Transverse colon (tissue), 4 donors: ENCODE measurements at regions not wholly inside any gene's neighbourhood (a gene's known extent, or its start where the extent isn't known, plus 50 kb on each side); places are given as distances from the start of the nearest gene placed in this dataset.

Experiments used
- DNase-seq: peaks from one replicate; pipeline ENCODE4 v3.0.0-alpha.2; 2019
- H3K27ac ChIP-seq, 4 donors: fragments of 200-600 bp; sonication (generic); 2 replicates each; pipeline ENCODE4 v1.5.1; 2016 to 2018; ENCODE audit warnings: inconsistent platforms in 4 of 4
- H3K27me3 ChIP-seq: fragments of 200-600 bp; sonication (generic); 2 replicates; pipeline ENCODE4 v1.5.1; 2017; ENCODE audit warnings: inconsistent platforms
- H3K36me3 ChIP-seq, 4 donors: fragments of 200-600 bp; sonication (generic); 2 replicates each; pipeline ENCODE4 v1.5.1; 2017 to 2019; ENCODE audit warnings: inconsistent platforms in 4 of 4
- H3K4me1 ChIP-seq, 4 donors: fragments of 200-600 bp; sonication (generic); 2 replicates each; pipeline ENCODE4 v1.5.1; 2017 to 2020; ENCODE audit warnings: inconsistent platforms in 4 of 4
- H3K4me3 ChIP-seq, 4 donors: fragments of 200-600 bp; sonication (generic); 1 replicate in 1 of 4; 2 replicates in 3 of 4; pipeline versions ENCODE4 v1.5.1 to v1.6.1; 2017 to 2019; ENCODE audit warnings: inconsistent platforms in 4 of 4
- H3K9me3 ChIP-seq, 2 donors: fragments of 200-600 bp; sonication (generic); 2 replicates each; pipeline ENCODE4 v1.5.1; 2017 to 2019; ENCODE audit warnings: inconsistent platforms in 2 of 2
- EP300 ChIP-seq: sonication (generic); formaldehyde crosslinking; IDR thresholded peaks from one replicate; pipeline ENCODE4 v1.6.1; 2017; ENCODE audit warnings: antibody characterized with exemption, low read depth
- POLR2A ChIP-seq: fragments of 450-650 bp; IDR thresholded peaks from one replicate; pipeline ENCODE4 v1.6.1; 2016; ENCODE audit warnings: antibody characterized with exemption, mild to moderate bottlenecking, moderate library complexity
- POLR2AphosphoS5 ChIP-seq, 3 donors: sonication (generic); formaldehyde crosslinking; IDR thresholded peaks; one replicate each; pipeline ENCODE4 v1.6.1; 2016; ENCODE audit warnings: antibody characterized with exemption in 3 of 3
- WGBS, 2 donors: methylation state at CpG; one replicate each; pipeline ENCODE4 v1.1.5; 2018; ENCODE audit warnings: low coverage in 1 of 2; 5-methylcytosine and 5-hydroxymethylcytosine counted together
- in situ Hi-C, 4 donors: fragments of 200-750 bp; cut with MboI; loops; one replicate each; pipeline versions ENCODE4 v1.15.0 to v1.15.1; 2017; ENCODE audit warnings: low sequenced_read_pairs in 3 of 4, low pct_ligation_motif_present in 1 of 4, low pct_unique_long_range_greater_than_20kb in 1 of 4
- intact Hi-C: fragments of 100-400 bp; cut with DNase I; formaldehyde crosslinking; loops from one replicate; pipeline ENCODE4 v1.15.1; 2023; ENCODE audit warnings: low total_unique reads
- TF ChIP-seq, protein P1 (sequence below), 5 experiments: fragments of 200-600 bp in 3 of 5; fragments of 450-650 bp in 2 of 5; sonication (generic) in 3 of 5; IDR thresholded peaks; 1 replicate in 2 of 5; 2 replicates in 3 of 5; pipeline ENCODE4 v1.5.1; 2016 to 2017; ENCODE audit warnings: antibody characterized with exemption in 5 of 5, inconsistent platforms in 3 of 5, mild to moderate bottlenecking in 2 of 5, moderate library complexity in 1 of 5

DNA sequence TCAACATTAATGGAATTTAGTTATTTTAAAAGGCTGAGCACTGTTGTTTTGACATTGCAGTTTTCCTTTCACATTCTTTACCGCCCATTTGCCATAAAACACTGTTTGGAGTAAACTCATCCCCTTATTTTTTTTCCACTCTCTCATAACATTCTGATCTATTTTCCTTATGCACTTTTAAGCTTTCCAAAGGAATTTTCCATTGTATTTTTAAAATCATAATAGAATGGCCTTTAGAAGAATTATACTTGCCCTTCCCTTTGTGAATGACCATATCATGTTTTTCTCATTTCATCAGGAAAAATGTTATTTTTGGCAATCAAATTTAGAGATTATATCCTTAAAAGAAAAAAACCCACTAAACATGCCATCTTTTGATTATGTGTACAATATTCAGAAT is 1074.2 kb downstream of the STIM2 start:
- no peaks in the 10 kb centered on the region for H3K9me3 ChIP-seq
- no peak overlapping the region for H3K4me3 ChIP-seq
- H3K27me3 ChIP-seq, result no peaks in the 10 kb centered on the region
- TF ChIP-seq, protein P1, sequence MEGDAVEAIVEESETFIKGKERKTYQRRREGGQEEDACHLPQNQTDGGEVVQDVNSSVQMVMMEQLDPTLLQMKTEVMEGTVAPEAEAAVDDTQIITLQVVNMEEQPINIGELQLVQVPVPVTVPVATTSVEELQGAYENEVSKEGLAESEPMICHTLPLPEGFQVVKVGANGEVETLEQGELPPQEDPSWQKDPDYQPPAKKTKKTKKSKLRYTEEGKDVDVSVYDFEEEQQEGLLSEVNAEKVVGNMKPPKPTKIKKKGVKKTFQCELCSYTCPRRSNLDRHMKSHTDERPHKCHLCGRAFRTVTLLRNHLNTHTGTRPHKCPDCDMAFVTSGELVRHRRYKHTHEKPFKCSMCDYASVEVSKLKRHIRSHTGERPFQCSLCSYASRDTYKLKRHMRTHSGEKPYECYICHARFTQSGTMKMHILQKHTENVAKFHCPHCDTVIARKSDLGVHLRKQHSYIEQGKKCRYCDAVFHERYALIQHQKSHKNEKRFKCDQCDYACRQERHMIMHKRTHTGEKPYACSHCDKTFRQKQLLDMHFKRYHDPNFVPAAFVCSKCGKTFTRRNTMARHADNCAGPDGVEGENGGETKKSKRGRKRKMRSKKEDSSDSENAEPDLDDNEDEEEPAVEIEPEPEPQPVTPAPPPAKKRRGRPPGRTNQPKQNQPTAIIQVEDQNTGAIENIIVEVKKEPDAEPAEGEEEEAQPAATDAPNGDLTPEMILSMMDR (IDR thresholded peaks at IDR 0.05), result no peak
- TF ChIP-seq EP300 (no peak), POLR2A (no peak), POLR2AphosphoS5 (IDR thresholded peaks at IDR 0.05) (no peak)
- no peaks in the 10 kb centered on the region for H3K4me1 ChIP-seq
- in situ Hi-C loops (no loop called here), intact Hi-C loops (no loop called here)
- H3K36me3 ChIP-seq, result no peaks in the 10 kb centered on the region
- 60 to 73% methylated on average over 1 of the region's 1 CpG for WGBS, 2 donors
- no peak for DNase-seq
- H3K27ac ChIP-seq, result no peak overlapping the region

DNA sequence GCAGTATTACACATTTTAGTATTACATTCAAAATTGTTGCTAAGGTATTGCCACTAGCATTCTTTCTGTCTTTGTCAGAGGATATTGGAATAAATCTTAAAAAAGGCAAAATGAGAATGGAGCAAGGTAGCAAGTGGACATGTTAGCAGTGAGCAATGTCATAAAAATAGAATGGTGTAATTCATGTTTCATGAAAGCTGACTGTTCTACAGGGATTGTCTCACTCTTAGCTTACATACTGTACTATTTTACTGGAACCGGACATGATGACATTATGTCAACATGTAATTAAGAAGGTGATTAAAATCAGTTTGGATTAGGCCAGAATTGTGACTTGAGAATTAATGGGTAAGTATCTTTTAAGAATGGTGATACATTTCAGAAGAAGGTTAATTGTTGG is 1086.2 kb downstream of the STIM2 start:
- Histone ChIP-seq H3K4me1 (no peaks in the 10 kb centered on the region), H3K27me3 (no peaks in the 10 kb centered on the region), H3K27ac (no peak overlapping the region), H3K4me3 (no peak overlapping the region), H3K9me3 (no peaks in the 10 kb centered on the region), H3K36me3 (no peaks in the 10 kb centered on the region)
- intact Hi-C loops (no loop called here), in situ Hi-C loops (no loop called here)
- 71 to 82% methylated on average over 1 of the region's 1 CpG for WGBS, 2 donors
- no peak for DNase-seq
- TF ChIP-seq, protein P1 (IDR thresholded peaks at IDR 0.05), result no peak

DNA sequence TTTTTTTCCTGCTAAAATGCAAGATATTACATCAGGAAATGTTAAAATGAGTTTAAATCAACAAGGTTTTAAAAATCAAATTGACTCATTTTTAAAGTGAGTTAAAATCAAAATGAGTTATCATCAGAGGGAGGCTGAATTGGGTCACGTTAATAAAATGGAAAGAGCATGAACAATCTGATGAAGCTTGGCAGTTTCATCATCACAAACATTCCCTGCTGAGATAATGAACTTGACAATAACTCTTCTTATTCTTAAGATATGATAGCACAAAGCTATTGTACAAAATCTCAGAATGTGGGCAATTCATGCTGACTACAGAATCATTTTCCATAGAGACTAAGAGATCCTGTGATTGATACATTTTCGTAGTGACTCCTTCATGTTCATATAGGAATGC is 1086.7 kb downstream of the STIM2 start:
- Histone ChIP-seq H3K4me3 (no peak overlapping the region), H3K4me1 (no peaks in the 10 kb centered on the region), H3K27ac (no peak overlapping the region), H3K27me3 (no peaks in the 10 kb centered on the region), H3K36me3 (no peaks in the 10 kb centered on the region), H3K9me3 (no peaks in the 10 kb centered on the region)
- 61 to 85% methylated on average over 2 of the region's 2 CpGs for WGBS, 2 donors
- TF ChIP-seq, protein P1 (IDR thresholded peaks at IDR 0.05), result no peak
- TF ChIP-seq POLR2AphosphoS5 (IDR thresholded peaks at IDR 0.05), result no peak
- no peak for TF ChIP-seq EP300
- TF ChIP-seq POLR2A, result no peak
- in situ Hi-C loops (no loop called here), intact Hi-C loops (no loop called here)
- no peak for DNase-seq

DNA sequence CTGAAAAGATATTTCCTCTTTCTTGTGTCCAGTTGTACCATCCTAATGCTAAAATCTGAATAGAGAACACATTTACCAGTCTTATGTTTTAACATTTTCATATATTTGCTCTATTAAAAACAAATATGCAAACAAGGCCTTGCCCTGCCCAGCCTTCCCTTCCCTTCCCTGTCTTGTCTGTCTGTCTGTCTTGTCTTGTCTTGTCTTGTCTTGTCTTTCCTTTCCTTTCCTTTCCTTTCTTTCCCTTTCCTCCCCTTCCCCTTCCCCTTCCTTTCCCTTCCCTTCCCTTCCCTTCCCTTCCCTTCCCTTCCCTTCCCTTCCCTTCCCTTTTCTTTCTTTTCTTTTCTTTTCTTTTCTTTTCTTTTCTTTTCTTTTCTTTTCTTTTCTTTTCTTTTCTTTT is 1103.5 kb downstream of the STIM2 start:
- Histone ChIP-seq H3K9me3 (no peaks in the 10 kb centered on the region), H3K27ac (no peak overlapping the region), H3K4me3 (no peak overlapping the region), H3K4me1 (no peaks in the 10 kb centered on the region), H3K27me3 (no peaks in the 10 kb centered on the region), H3K36me3 (no peaks in the 10 kb centered on the region)
- in situ Hi-C loops (no loop called here), intact Hi-C loops (no loop called here)
- TF ChIP-seq POLR2A (no peak), POLR2AphosphoS5 (IDR thresholded peaks at IDR 0.05) (no peak)
- no peak for DNase-seq

DNA sequence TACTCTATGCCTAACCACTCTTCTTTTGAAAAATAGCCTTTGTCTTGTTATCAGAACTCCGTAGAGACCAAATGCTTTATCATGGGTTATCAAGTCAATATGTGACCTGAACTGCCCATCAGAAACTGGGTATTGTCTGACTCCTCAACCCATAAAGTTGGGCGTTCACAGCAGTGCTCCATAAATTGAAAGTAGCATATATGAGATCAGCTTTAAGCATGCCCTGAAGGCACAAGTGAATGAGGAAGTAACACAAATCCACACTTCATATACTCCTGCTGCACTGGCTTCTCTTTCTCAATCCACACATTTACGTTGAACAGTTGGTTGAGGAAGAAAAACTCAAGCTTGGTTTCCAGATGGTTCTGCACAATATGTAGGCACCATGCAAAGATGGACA is 1106.0 kb downstream of the STIM2 start:
- WGBS, 2 donors, result 52 to 66% methylated on average over 3 of the region's 3 CpGs
- H3K9me3 ChIP-seq, result no peaks in the 10 kb centered on the region
- in situ Hi-C loops (no loop called here), intact Hi-C loops (no loop called here)
- H3K36me3 ChIP-seq, result no peaks in the 10 kb centered on the region
- H3K27me3 ChIP-seq, result no peaks in the 10 kb centered on the region
- no peak overlapping the region for H3K27ac ChIP-seq
- TF ChIP-seq POLR2AphosphoS5 (IDR thresholded peaks at IDR 0.05), result no peak
- TF ChIP-seq POLR2A, result no peak
- TF ChIP-seq, protein P1 (IDR thresholded peaks at IDR 0.05), result no peak
- no peak for TF ChIP-seq EP300
- H3K4me1 ChIP-seq, result no peaks in the 10 kb centered on the region
- H3K4me3 ChIP-seq, result no peak overlapping the region
- DNase-seq, result no peak
